ENCODE measurements at regions not wholly inside any gene's neighbourhood (a gene's known extent, or its start where the extent isn't known, plus 50 kb on each side); places are given as distances from the start of the nearest gene placed in this dataset.
A peak's percentile ranks its signal among the peaks of the same experiment; 100 is the strongest.

- DNase-seq (ENCODE audit: insufficient read length, low spot score): no peak
- TF ChIP-seq CTCF (IDR thresholded peaks at IDR 0.05; ENCODE audit: insufficient read depth, missing control alignments): no peak
- FAIRE-seq: no peak
Observed at GRCh38 chr5:39675676-39676075, 250.9 kb upstream of the DAB2 start.

- TF ChIP-seq CTCF (IDR thresholded peaks at IDR 0.05; ENCODE audit: insufficient read depth, missing control alignments): no peak
- no peak for FAIRE-seq
- no peak for DNase-seq (ENCODE audit: insufficient read length, low spot score)
Observed at GRCh38 chr5:39674209-39675082, 249.7 kb upstream of the DAB2 start.

GRCh38 chr5:39671561-39671961, 246.8 kb upstream of the DAB2 start:
- TF ChIP-seq CTCF (IDR thresholded peaks at IDR 0.05; ENCODE audit: insufficient read depth, missing control alignments): no peak
- FAIRE-seq (peak; percentile 44), DNase-seq (ENCODE audit: insufficient read length, low spot score) (no peak)

GRCh38 chr5:39670955-39671354, 246.2 kb upstream of the DAB2 start:
- DNase-seq (ENCODE audit: insufficient read length, low spot score): no peak
- no peak for TF ChIP-seq CTCF (IDR thresholded peaks at IDR 0.05; ENCODE audit: insufficient read depth, missing control alignments)
- no peak for FAIRE-seq

- no peak for FAIRE-seq
- no peak for DNase-seq (ENCODE audit: insufficient read length, low spot score)
- TF ChIP-seq CTCF (IDR thresholded peaks at IDR 0.05; ENCODE audit: insufficient read depth, missing control alignments): no peak
Observed at GRCh38 chr5:39670391-39670790, 245.6 kb upstream of the DAB2 start.

GRCh38 chr5:39668980-39669379, 244.2 kb upstream of the DAB2 start:
- FAIRE-seq: no peak
- TF ChIP-seq CTCF (IDR thresholded peaks at IDR 0.05; ENCODE audit: insufficient read depth, missing control alignments): no peak
- no peak for DNase-seq (ENCODE audit: insufficient read length, low spot score)

- DNase-seq (ENCODE audit: insufficient read length, low spot score) (no peak), FAIRE-seq (no peak)
- TF ChIP-seq CTCF (IDR thresholded peaks at IDR 0.05; ENCODE audit: insufficient read depth, missing control alignments): no peak
Observed at GRCh38 chr5:39665328-39665727, 240.5 kb upstream of the DAB2 start.
